H1 (cell line): ENCODE measurements at regions not wholly inside any gene's neighbourhood (a gene's known extent, or its start where the extent isn't known, plus 50 kb on each side); places are given as distances from the start of the nearest gene placed in this dataset.

Experiments
- CTCF ChIA-PET: fragments of 300-600 bp; sonication (Branson Sonifier 250); formaldehyde crosslinking; loops from one replicate; lab custom pipeline; 2021; ENCODE audit not compliant: partially characterized antibody; lab: Charles Lee
- POLR2A ChIA-PET: fragments of 300-600 bp; sonication (Branson Sonifier 250); formaldehyde crosslinking; loops from one replicate; lab custom pipeline; 2021; ENCODE audit warnings: inconsistent platforms; ENCODE audit not compliant: partially characterized antibody; lab: Charles Lee
- DNase-seq, 2 experiments: peaks; one replicate each; pipeline versions ENCODE4 v3.0.0 to v3.0.0-alpha.2; 2010 to 2022; ENCODE audit warnings: low spot score in 2 of 2, low read depth in 1 of 2, mixed read lengths in 1 of 2
- FAIRE-seq: peaks from 2 replicates; lab custom pipeline; 2011; peaks lifted over from hg19 to GRCh38; lab: Jason Lieb, UNC
- H2AFZ ChIP-seq: 2 replicates; pipeline ENCODE4 v1.8.1; 2012; ENCODE audit warnings: low read length, inconsistent platforms
- H2AK5ac ChIP-seq: 2 replicates; pipeline ENCODE4 v1.6.1; 2013; ENCODE audit warnings: low read depth, low read length
- H2BK120ac ChIP-seq: replicated peaks from 2 replicates; pipeline ENCODE3; 2013; ENCODE audit warnings: low read depth, low read length, inconsistent platforms
- H2BK12ac ChIP-seq: 2 replicates; pipeline ENCODE4 v1.6.1; 2013; ENCODE audit warnings: low read depth, low read length
- H2BK15ac ChIP-seq: 2 replicates; pipeline ENCODE4 v1.6.1; 2013; ENCODE audit warnings: low read length
- H2BK20ac ChIP-seq: 2 replicates; pipeline ENCODE4 v1.6.1; 2013; ENCODE audit warnings: low read length
- H2BK5ac ChIP-seq: 2 replicates; pipeline ENCODE4 v1.6.1; 2013; ENCODE audit warnings: low read depth, low read length
- H3K14ac ChIP-seq: 2 replicates; pipeline ENCODE4 v1.6.1; 2013; ENCODE audit warnings: inconsistent platforms; ENCODE audit not compliant: insufficient read length
- H3K18ac ChIP-seq: 2 replicates; pipeline ENCODE4 v1.6.1; 2013; ENCODE audit warnings: low read length; ENCODE audit errors: extremely low read depth
- H3K23ac ChIP-seq: 2 replicates; pipeline ENCODE4 v1.6.1; 2013; ENCODE audit warnings: inconsistent platforms; ENCODE audit not compliant: insufficient read length
- H3K23me2 ChIP-seq: 2 replicates; pipeline ENCODE4 v1.6.1; 2013; ENCODE audit warnings: low read depth, low read length
- H3K27ac ChIP-seq: 2 replicates; pipeline ENCODE4 v1.6.1; 2011; ENCODE audit warnings: low read depth, low read length, inconsistent platforms
- H3K27me3 ChIP-seq, 4 experiments: replicated peaks in 1 of 4; 1 replicate in 1 of 4; 2 replicates in 3 of 4; pipeline versions ENCODE4 v1.6.1 to v1.8.1; 2011 to 2013; ENCODE audit warnings: low read length in 3 of 4, mild to moderate bottlenecking in 3 of 4, inconsistent platforms in 2 of 4, mixed read lengths in 2 of 4, moderate library complexity in 1 of 4; ENCODE audit not compliant: control insufficient read depth in 3 of 4, insufficient read depth in 3 of 4; ENCODE audit errors: extremely low read depth in 1 of 4
- H3K36me3 ChIP-seq, 4 experiments: 2 replicates each; pipeline versions ENCODE4 v1.6.1 to v1.8.1; 2011 to 2013; ENCODE audit warnings: mild to moderate bottlenecking in 4 of 4, low read length in 3 of 4, moderate library complexity in 2 of 4, control low read depth in 1 of 4, inconsistent platforms in 1 of 4; ENCODE audit not compliant: insufficient read depth in 4 of 4, control insufficient read depth in 2 of 4
- H3K4ac ChIP-seq: replicated peaks from 2 replicates; pipeline ENCODE3; 2013; ENCODE audit warnings: low read length, low read depth, mixed read lengths, inconsistent platforms; ENCODE audit not compliant: insufficient read length
- H3K4me1 ChIP-seq, 4 experiments: replicated peaks in 1 of 4; 1 replicate in 1 of 4; 2 replicates in 3 of 4; pipeline versions ENCODE4 v1.6.1 to v1.8.1; 2011 to 2013; ENCODE audit warnings: low read length in 3 of 4, inconsistent platforms in 2 of 4, mixed read lengths in 1 of 4; ENCODE audit not compliant: insufficient read depth in 4 of 4, control insufficient read depth in 3 of 4
- H3K4me2 ChIP-seq, 2 experiments: 2 replicates each; pipeline versions ENCODE4 v1.6.1 to v1.8.1; 2011 to 2013; ENCODE audit warnings: low read depth in 2 of 2, low read length in 2 of 2, control low read depth in 1 of 2, inconsistent platforms in 1 of 2, mild to moderate bottlenecking in 1 of 2; ENCODE audit not compliant: insufficient read depth in 1 of 2
- H3K4me3 ChIP-seq, 4 experiments: fragments of 200-600, 300-600 bp in 1 of 4; sonication (generic), shearing (Covaris generic), sonication (Bioruptor Twin) in 1 of 4; 2 replicates each; pipeline versions ENCODE4 v1.5.1 to v1.8.1; 2011 to 2016; ENCODE audit warnings: low read length in 4 of 4, low read depth in 3 of 4, control low read depth in 2 of 4, inconsistent platforms in 2 of 4, mild to moderate bottlenecking in 2 of 4, mixed read lengths in 1 of 4, moderate library complexity in 1 of 4; ENCODE audit not compliant: insufficient read depth in 2 of 4; ENCODE audit errors: extremely low read depth in 1 of 4
- H3K56ac ChIP-seq: replicated peaks from 2 replicates; pipeline ENCODE3; 2013; ENCODE audit warnings: low read depth, mild to moderate bottlenecking, mixed read lengths, low read length, inconsistent platforms; ENCODE audit not compliant: insufficient read length
- H3K79me1 ChIP-seq: 2 replicates; pipeline ENCODE4 v1.6.1; 2013; ENCODE audit warnings: low read depth, low read length, control low read depth
- H3K79me2 ChIP-seq, 2 experiments: 2 replicates each; pipeline versions ENCODE4 v1.6.1 to v1.8.1; 2012 to 2013; ENCODE audit warnings: low read length in 2 of 2, mild to moderate bottlenecking in 2 of 2, inconsistent platforms in 1 of 2; ENCODE audit not compliant: insufficient read depth in 2 of 2, control insufficient read depth in 1 of 2
- H3K9ac ChIP-seq, 4 experiments: replicated peaks in 1 of 4; 1 replicate in 1 of 4; 2 replicates in 3 of 4; pipeline versions ENCODE4 v1.6.1 to v1.8.1; 2011 to 2013; ENCODE audit warnings: low read depth in 3 of 4, low read length in 3 of 4, control low read depth in 2 of 4, mild to moderate bottlenecking in 2 of 4, moderate library complexity in 2 of 4, inconsistent platforms in 1 of 4; ENCODE audit errors: extremely low read depth in 1 of 4
- H3K9me3 ChIP-seq, 2 experiments: 2 replicates each; pipeline versions ENCODE4 v1.6.1 to v1.8.1; 2012 to 2013; ENCODE audit warnings: mild to moderate bottlenecking in 2 of 2, moderate library complexity in 2 of 2, control low read depth in 1 of 2, inconsistent platforms in 1 of 2, low read depth in 1 of 2, low read length in 1 of 2, mixed read lengths in 1 of 2; ENCODE audit not compliant: insufficient read depth in 2 of 2
- H4K20me1 ChIP-seq, 2 experiments: replicated peaks in 1 of 2; 2 replicates each; pipeline versions ENCODE3 to v1.8.1; 2011 to 2013; ENCODE audit warnings: inconsistent platforms in 2 of 2, low read length in 2 of 2, mild to moderate bottlenecking in 1 of 2; ENCODE audit not compliant: insufficient read depth in 2 of 2, control insufficient read depth in 1 of 2
- H4K5ac ChIP-seq: 2 replicates; pipeline ENCODE4 v1.6.1; 2013; ENCODE audit warnings: low read length, low read depth, mixed read lengths, inconsistent platforms; ENCODE audit not compliant: insufficient read length
- H4K8ac ChIP-seq: 2 replicates; pipeline ENCODE4 v1.8.0; 2013; ENCODE audit warnings: mild to moderate bottlenecking, moderate library complexity, low read length, inconsistent platforms; ENCODE audit not compliant: insufficient read depth; ENCODE audit errors: extremely low read depth
- H4K91ac ChIP-seq: replicated peaks from 2 replicates; pipeline ENCODE3; 2013; ENCODE audit warnings: low read length, mixed read lengths, inconsistent platforms; ENCODE audit not compliant: insufficient read length
- NRF1 ChIP-seq: IDR thresholded peaks from 2 replicates; pipeline ENCODE4 v1.6.1; 2011; ENCODE audit warnings: mild to moderate bottlenecking, low read depth, low read length, improper control_type of control experiment
- SAP30 ChIP-seq: fragments of 300-600 bp; sonication (generic); IDR thresholded peaks from 2 replicates; pipeline ENCODE4 v1.7.1; 2012; ENCODE audit warnings: low read length, moderate library complexity, mild to moderate bottlenecking, inconsistent platforms; ENCODE audit not compliant: insufficient read depth, insufficient replicate concordance
- TBP ChIP-seq: IDR thresholded peaks from 2 replicates; pipeline ENCODE4 v1.6.1; 2011; ENCODE audit warnings: low read depth, low read length, improper control_type of control experiment
- WGBS, 2 experiments: shearing (Covaris generic) in 1 of 2; methylation state at CpG; one replicate each; pipeline versions ENCODE4 v1.1.6 to v1.1.7; 2013 to 2015; ENCODE audit warnings: low lambda C conversion rate in 2 of 2, mixed read lengths in 2 of 2, inconsistent platforms in 1 of 2, low coverage in 1 of 2, missing lambda C conversion rate in 1 of 2; ENCODE audit not compliant: insufficient replicate concordance in 2 of 2, insufficient coverage in 1 of 2, insufficient read length in 1 of 2; ENCODE audit errors: extremely low coverage in 1 of 2, missing lambda C conversion rate in 1 of 2; 5-methylcytosine and 5-hydroxymethylcytosine counted together

GRCh38 chrX:148365233-148365632 lies 135.2 kb upstream of the AFF2 start:
- Histone ChIP-seq H3K18ac (no peak overlapping the region), H4K8ac (no peak overlapping the region), H2AK5ac (no peak overlapping the region), H3K4ac (no peak overlapping the region), H2BK120ac (no peak overlapping the region), H3K79me2 (no peaks in the 10 kb centered on the region), H4K91ac (no peak overlapping the region), H3K79me1 (no peaks in the 10 kb centered on the region), H3K23ac (no peak overlapping the region), H2BK20ac (no peak overlapping the region), H3K4me1 (no peaks in the 10 kb centered on the region), H3K9me3 (no peaks in the 10 kb centered on the region), H3K4me3 (no peak overlapping the region), H4K5ac (no peak overlapping the region), H3K27ac (no peak overlapping the region), H3K14ac (no peak overlapping the region), H4K20me1 (no peaks in the 10 kb centered on the region), H3K56ac (no peak overlapping the region), H3K27me3 (no peaks in the 10 kb centered on the region), H3K36me3 (no peaks in the 10 kb centered on the region), H2BK12ac (no peak overlapping the region), H3K4me2 (no peak overlapping the region), H3K23me2 (no peaks in the 10 kb centered on the region), H3K9ac (no peak overlapping the region), H2BK5ac (no peak overlapping the region), H2BK15ac (no peak overlapping the region), H2AFZ (no peak overlapping the region)
- POLR2A ChIA-PET: no interaction called here
- CTCF ChIA-PET: no interaction called here
- FAIRE-seq: no peak
- TF ChIP-seq TBP (no peak), NRF1 (no peak), SAP30 (no peak)
- WGBS, 2 experiments: 91% methylated on average over 2 of the region's 2 CpGs; no CpG with 5 or more reads in 1 of the 2 experiments
- DNase-seq: no peak
